CD4-positive, alpha-beta T cell treated with Interleukin-21 for 1 hour (primary cell): ENCODE measurements at regions not wholly inside any gene's neighbourhood (a gene's known extent, or its start where the extent isn't known, plus 50 kb on each side); places are given as distances from the start of the nearest gene placed in this dataset.

Experiments used
- DNase-seq: peaks from one replicate; pipeline ENCODE4 v3.0.0-alpha.2; 2020

GRCh38 chr12:22740656-22741355 lies 115.8 kb downstream of the ETNK1 start:
- no peak for DNase-seq

- DNase-seq = no peak
Observed at GRCh38 chr12:22743700-22744099, 118.7 kb downstream of the ETNK1 start.

- no peak for DNase-seq
Observed at GRCh38 chr12:22744197-22744596, 119.2 kb downstream of the ETNK1 start.

- no peak for DNase-seq
Observed at GRCh38 chr12:22746720-22747119, 121.7 kb downstream of the ETNK1 start.

- no peak for DNase-seq
Observed at GRCh38 chr12:22755629-22756028, 130.7 kb downstream of the ETNK1 start.

GRCh38 chr12:22759769-22760674 lies 135.1 kb downstream of the ETNK1 start:
- no peak for DNase-seq

- DNase-seq = no peak
Observed at GRCh38 chr12:22765421-22766130, 140.6 kb downstream of the ETNK1 start.

GRCh38 chr12:22766911-22767420 lies 142.0 kb downstream of the ETNK1 start:
- DNase-seq = no peak

GRCh38 chr12:22781339-22781738 lies 156.4 kb downstream of the ETNK1 start:
- DNase-seq = no peak

- no peak for DNase-seq
Observed at GRCh38 chr12:22787557-22787956, 162.6 kb downstream of the ETNK1 start.

- DNase-seq = no peak
Observed at GRCh38 chr12:22788913-22789312, 163.9 kb downstream of the ETNK1 start.

- no peak for DNase-seq
Observed at GRCh38 chr12:22792138-22792537, 167.2 kb downstream of the ETNK1 start.

GRCh38 chr12:22794017-22794416 lies 169.0 kb downstream of the ETNK1 start:
- no peak for DNase-seq

- DNase-seq = no peak
Observed at GRCh38 chr12:22796941-22797630, 172.1 kb downstream of the ETNK1 start.

- DNase-seq = no peak
Observed at GRCh38 chr12:22797701-22798100, 172.7 kb downstream of the ETNK1 start.

- DNase-seq = no peak
Observed at GRCh38 chr12:22798116-22798515, 173.1 kb downstream of the ETNK1 start.

GRCh38 chr12:22799503-22799902 lies 174.5 kb downstream of the ETNK1 start:
- DNase-seq = no peak

GRCh38 chr12:22800332-22800731 lies 175.4 kb downstream of the ETNK1 start:
- DNase-seq = no peak

- DNase-seq = no peak
Observed at GRCh38 chr12:22802883-22803630, 178.1 kb downstream of the ETNK1 start.

GRCh38 chr12:22803725-22804124 lies 178.8 kb downstream of the ETNK1 start:
- DNase-seq = no peak

- DNase-seq = no peak
Observed at GRCh38 chr12:22808860-22809259, 183.9 kb downstream of the ETNK1 start.

- DNase-seq = no peak
Observed at GRCh38 chr12:22810036-22810435, 185.1 kb downstream of the ETNK1 start.
